ENCODE measurements at regions not wholly inside any gene's neighbourhood (a gene's known extent, or its start where the extent isn't known, plus 50 kb on each side); places are given as distances from the start of the nearest gene placed in this dataset.

GRCh38 chr4:181710143-181710542 is 533.1 kb upstream of the TENM3 start:
- TF ChIP-seq TAF1 (IDR thresholded peaks at IDR 0.05; ENCODE audit: borderline replicate concordance, low read depth, low read length) (no peak), POLR2A (IDR thresholded peaks at IDR 0.05; ENCODE audit: low read depth, low read length) (no peak)
